MG63 (cell line): ENCODE measurements at regions not wholly inside any gene's neighbourhood (a gene's known extent, or its start where the extent isn't known, plus 50 kb on each side); places are given as distances from the start of the nearest gene placed in this dataset.

Source experiments
- DNase-seq: peaks from one replicate; pipeline ENCODE4 v3.0.0-alpha.2; 2020
- H3K27me3 ChIP-seq: fragments of 250-450 bp; sonication (Bioruptor Pico); 2 replicates; pipeline ENCODE4 v1.5.1; 2020; ENCODE audit warnings: mild to moderate bottlenecking, moderate library complexity
- H3K36me3 ChIP-seq: fragments of 250-450 bp; sonication (Bioruptor Pico); 2 replicates; pipeline ENCODE4 v1.5.1; 2020; ENCODE audit warnings: mild to moderate bottlenecking, moderate library complexity
- H3K4me3 ChIP-seq: fragments of 250-450 bp; sonication (Bioruptor Pico); 2 replicates; pipeline ENCODE4 v1.5.1; 2020; ENCODE audit warnings: mild to moderate bottlenecking, moderate library complexity
- H3K9me3 ChIP-seq: fragments of 250-450 bp; sonication (Bioruptor Pico); 2 replicates; pipeline ENCODE4 v1.5.1; 2020; ENCODE audit warnings: mild to moderate bottlenecking, moderate library complexity

- H3K27me3 ChIP-seq, result peaks cover 3% of the 10 kb centered on the region; the same call in 1 of the 2 replicates
- H3K36me3 ChIP-seq, result no peaks in the 10 kb centered on the region
- no peak overlapping the region for H3K4me3 ChIP-seq
- 0 out of 2 replicates have a peak, but pooled peaks cover 6% of the 10 kb centered on the region for H3K9me3 ChIP-seq
- no peak for DNase-seq
Observed at GRCh38 chr5:68754536-68754935, 339.3 kb upstream of the SLC30A5 start.

GRCh38 chr5:68755293-68755692 lies 338.5 kb upstream of the SLC30A5 start:
- H3K36me3 ChIP-seq, result no peaks in the 10 kb centered on the region
- H3K9me3 ChIP-seq, result 0 out of 2 replicates have a peak, but pooled peaks cover 6% of the 10 kb centered on the region
- peaks cover 3% of the 10 kb centered on the region; the same call in 1 of the 2 replicates for H3K27me3 ChIP-seq
- no peak for DNase-seq
- no peak overlapping the region for H3K4me3 ChIP-seq

GRCh38 chr5:68757006-68757405 lies 336.8 kb upstream of the SLC30A5 start:
- Histone ChIP-seq H3K4me3 (no peak overlapping the region), H3K36me3 (no peaks in the 10 kb centered on the region), H3K27me3 (peaks cover 3% of the 10 kb centered on the region; the same call in 1 of the 2 replicates), H3K9me3 (0 out of 2 replicates have a peak, but pooled peaks cover 6% of the 10 kb centered on the region)
- DNase-seq, result no peak

GRCh38 chr5:68757626-68758212 lies 336.1 kb upstream of the SLC30A5 start:
- H3K9me3 ChIP-seq, result 0 out of 2 replicates have a peak, but pooled peaks cover 6% of the 10 kb centered on the region
- no peaks in the 10 kb centered on the region for H3K36me3 ChIP-seq
- peaks cover 3% of the 10 kb centered on the region; the same call in 1 of the 2 replicates for H3K27me3 ChIP-seq
- no peak for DNase-seq
- no peak overlapping the region for H3K4me3 ChIP-seq

- H3K27me3 ChIP-seq, result peaks cover 3% of the 10 kb centered on the region; the same call in 1 of the 2 replicates
- H3K4me3 ChIP-seq, result no peak overlapping the region
- H3K9me3 ChIP-seq, result peaks cover 8% of the 10 kb centered on the region; the same call in 1 of the 2 replicates
- no peak for DNase-seq
- H3K36me3 ChIP-seq, result no peaks in the 10 kb centered on the region
Observed at GRCh38 chr5:68759593-68759992, 334.2 kb upstream of the SLC30A5 start.

GRCh38 chr5:68762201-68762600 lies 331.6 kb upstream of the SLC30A5 start:
- DNase-seq, result no peak
- H3K9me3 ChIP-seq, result peaks cover 2% of the 10 kb centered on the region; the same call in 1 of the 2 replicates
- no peaks in the 10 kb centered on the region for H3K27me3 ChIP-seq
- no peaks in the 10 kb centered on the region for H3K36me3 ChIP-seq
- H3K4me3 ChIP-seq, result no peak overlapping the region

- Histone ChIP-seq H3K36me3 (no peaks in the 10 kb centered on the region), H3K27me3 (no peaks in the 10 kb centered on the region), H3K4me3 (no peak overlapping the region), H3K9me3 (peaks cover 2% of the 10 kb centered on the region; the same call in 1 of the 2 replicates)
- DNase-seq, result no peak
Observed at GRCh38 chr5:68766952-68767464, 326.8 kb upstream of the SLC30A5 start.

GRCh38 chr5:68770551-68770950 lies 323.3 kb upstream of the SLC30A5 start:
- Histone ChIP-seq H3K4me3 (no peak overlapping the region), H3K36me3 (no peaks in the 10 kb centered on the region), H3K27me3 (no peaks in the 10 kb centered on the region), H3K9me3 (no peaks in the 10 kb centered on the region)
- no peak for DNase-seq

- Histone ChIP-seq H3K27me3 (no peaks in the 10 kb centered on the region), H3K4me3 (no peak overlapping the region), H3K36me3 (no peaks in the 10 kb centered on the region), H3K9me3 (no peaks in the 10 kb centered on the region)
- no peak for DNase-seq
Observed at GRCh38 chr5:68771221-68771620, 322.6 kb upstream of the SLC30A5 start.

GRCh38 chr5:68771732-68772131 lies 322.1 kb upstream of the SLC30A5 start:
- no peaks in the 10 kb centered on the region for H3K36me3 ChIP-seq
- H3K9me3 ChIP-seq, result no peaks in the 10 kb centered on the region
- no peak overlapping the region for H3K4me3 ChIP-seq
- H3K27me3 ChIP-seq, result no peaks in the 10 kb centered on the region
- no peak for DNase-seq

- Histone ChIP-seq H3K4me3 (no peak overlapping the region), H3K36me3 (no peaks in the 10 kb centered on the region), H3K27me3 (no peaks in the 10 kb centered on the region), H3K9me3 (no peaks in the 10 kb centered on the region)
- DNase-seq, result no peak
Observed at GRCh38 chr5:68776381-68776780, 317.4 kb upstream of the SLC30A5 start.

GRCh38 chr5:68777135-68777534 lies 316.7 kb upstream of the SLC30A5 start:
- Histone ChIP-seq H3K27me3 (no peaks in the 10 kb centered on the region), H3K4me3 (no peak overlapping the region), H3K9me3 (no peaks in the 10 kb centered on the region), H3K36me3 (no peaks in the 10 kb centered on the region)
- DNase-seq, result no peak

GRCh38 chr5:68778484-68778883 lies 315.3 kb upstream of the SLC30A5 start:
- Histone ChIP-seq H3K9me3 (no peaks in the 10 kb centered on the region), H3K27me3 (no peaks in the 10 kb centered on the region), H3K36me3 (no peaks in the 10 kb centered on the region), H3K4me3 (no peak overlapping the region)
- no peak for DNase-seq

- Histone ChIP-seq H3K27me3 (no peaks in the 10 kb centered on the region), H3K4me3 (no peak overlapping the region), H3K9me3 (peaks cover 2% of the 10 kb centered on the region; the same call in 1 of the 2 replicates), H3K36me3 (no peaks in the 10 kb centered on the region)
- DNase-seq, result no peak
Observed at GRCh38 chr5:68780299-68780955, 313.4 kb upstream of the SLC30A5 start.

- Histone ChIP-seq H3K4me3 (no peak overlapping the region), H3K27me3 (0 out of 2 replicates have a peak, but pooled peaks cover 2% of the 10 kb centered on the region), H3K36me3 (no peaks in the 10 kb centered on the region)
Observed at GRCh38 chr5:68793074-68793473, 300.7 kb upstream of the SLC30A5 start.

GRCh38 chr5:68793993-68794392 lies 299.8 kb upstream of the SLC30A5 start:
- H3K36me3 ChIP-seq, result no peaks in the 10 kb centered on the region
- no peaks in the 10 kb centered on the region for H3K9me3 ChIP-seq
- H3K27me3 ChIP-seq, result 0 out of 2 replicates have a peak, but pooled peaks cover 2% of the 10 kb centered on the region
- no peak for DNase-seq
- no peak overlapping the region for H3K4me3 ChIP-seq

More at GRCh38 chr5:68793074-68793473, 300.7 kb upstream of the SLC30A5 start:
- DNase-seq, result no peak
- no peaks in the 10 kb centered on the region for H3K9me3 ChIP-seq

GRCh38 chr5:68795190-68795589 lies 298.6 kb upstream of the SLC30A5 start:
- Histone ChIP-seq H3K4me3 (no peak overlapping the region), H3K36me3 (no peaks in the 10 kb centered on the region), H3K27me3 (0 out of 2 replicates have a peak, but pooled peaks cover 2% of the 10 kb centered on the region), H3K9me3 (no peaks in the 10 kb centered on the region)
- no peak for DNase-seq
